ENCODE measurements at regions not wholly inside any gene's neighbourhood (a gene's known extent, or its start where the extent isn't known, plus 50 kb on each side); places are given as distances from the start of the nearest gene placed in this dataset.

DNA sequence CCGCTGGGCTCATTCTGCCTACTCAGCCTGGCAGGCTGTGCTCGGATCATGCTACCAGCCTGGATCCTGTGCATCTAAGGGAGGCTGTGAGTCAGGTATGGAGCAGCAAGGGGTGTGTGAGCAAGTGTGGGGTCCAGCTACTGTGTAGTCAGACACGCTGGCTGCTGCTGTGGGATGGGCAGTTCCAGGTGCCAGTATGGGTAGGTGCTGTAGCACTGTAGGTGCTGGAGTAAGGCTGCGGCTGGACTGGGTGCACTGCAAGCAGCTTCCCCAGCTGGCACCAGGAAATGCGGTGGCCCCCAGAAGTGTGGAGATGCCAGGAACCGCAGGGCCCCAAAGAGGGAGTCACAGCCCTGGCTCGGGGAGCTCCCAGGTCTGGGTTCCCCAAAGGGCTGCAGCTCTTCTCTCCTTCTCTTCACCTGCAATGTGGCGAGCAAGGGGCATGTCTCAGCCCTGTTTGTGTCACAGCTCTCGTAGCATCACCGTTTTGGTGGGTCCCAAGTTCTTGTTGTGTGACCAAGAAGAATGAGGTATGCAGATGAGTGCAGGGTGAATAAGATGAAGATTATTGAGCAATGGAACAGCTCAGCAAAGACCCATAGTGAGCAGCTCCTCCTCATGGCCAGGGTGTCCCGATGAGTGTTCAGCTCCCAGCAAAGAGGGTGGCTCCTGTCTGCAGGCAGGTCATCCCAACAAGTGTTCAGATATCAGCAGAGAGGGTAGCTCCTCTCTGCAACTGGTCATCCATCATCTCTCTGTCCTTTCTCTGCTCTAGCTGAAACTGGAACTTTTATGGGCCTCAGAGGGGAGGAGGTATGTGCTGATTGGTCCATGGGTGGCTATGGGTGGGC is 462.9 kb downstream of the TBC1D22A start:
- TF ChIP-seq TAF1 (IDR thresholded peaks at IDR 0.05; ENCODE audit: low read depth, low read length) (no peak), POLR2AphosphoS5 (IDR thresholded peaks at IDR 0.05; ENCODE audit: low read depth, low read length) (no peak), POLR2A (IDR thresholded peaks at IDR 0.05; ENCODE audit: low read depth, low read length) (no peak), SPI1 (IDR thresholded peaks at IDR 0.05; ENCODE audit: low read depth, low read length) (no peak)

Data from GM12891 (cell line).